Endothelial cell of umbilical vein (primary cell): ENCODE measurements at regions not wholly inside any gene's neighbourhood (a gene's known extent, or its start where the extent isn't known, plus 50 kb on each side); places are given as distances from the start of the nearest gene placed in this dataset.

Source experiments
- BruUV-seq: library from RNA; stranded (reverse); fragments of 400-500 nt; replicated peaks from 2 replicates; lab custom pipeline; 2021; lab: Mats Ljungman, UMichigan
- CTCF ChIA-PET: fragments of 300-600, 350-600 bp; sonication (Branson Sonifier 250); formaldehyde crosslinking; loops from one replicate; lab custom pipeline; 2021; ENCODE audit warnings: antibody characterized with exemption, inconsistent platforms; lab: Charles Lee
- POLR2A ChIA-PET: fragments of 300-600, 350-600 bp; sonication (Branson Sonifier 250); formaldehyde crosslinking; loops from one replicate; lab custom pipeline; 2021; ENCODE audit warnings: antibody characterized with exemption, inconsistent platforms; lab: Charles Lee
- DNase-seq: peaks from one replicate; pipeline ENCODE4 v3.0.0-alpha.2; 2011; ENCODE audit warnings: low read depth, low spot score
- FAIRE-seq: peaks from 2 replicates; lab custom pipeline; 2011; peaks lifted over from hg19 to GRCh38; lab: Jason Lieb, UNC
- H2AFZ ChIP-seq: 2 replicates; pipeline ENCODE4 v1.6.0; 2012; ENCODE audit warnings: low read depth, low read length, control low read depth, inconsistent platforms
- H3K27ac ChIP-seq: 2 replicates; pipeline ENCODE4 v1.5.1; 2011; ENCODE audit warnings: low read depth, mild to moderate bottlenecking, control low read depth, low read length, moderate library complexity; ENCODE audit not compliant: insufficient read depth
- H3K27me3 ChIP-seq, 2 experiments: 2 replicates each; pipeline versions ENCODE4 v1.6.0 to v1.6.1; 2011; ENCODE audit warnings: low read length in 2 of 2, mixed read lengths in 1 of 2; ENCODE audit not compliant: control insufficient read depth in 2 of 2, insufficient read depth in 2 of 2
- H3K36me3 ChIP-seq, 2 experiments: 2 replicates in 1 of 2; 3 replicates in 1 of 2; pipeline ENCODE4 v1.5.1; 2011; ENCODE audit warnings: low read length in 2 of 2, mild to moderate bottlenecking in 1 of 2, moderate library complexity in 1 of 2; ENCODE audit not compliant: control insufficient read depth in 2 of 2, insufficient read depth in 2 of 2; ENCODE audit errors: extremely low read depth in 1 of 2
- H3K4me1 ChIP-seq: 3 replicates; pipeline ENCODE4 v1.5.1; 2011; ENCODE audit warnings: mild to moderate bottlenecking, low read length; ENCODE audit not compliant: control insufficient read depth, insufficient read depth; ENCODE audit errors: extremely low read depth
- H3K4me2 ChIP-seq: 2 replicates; pipeline ENCODE4 v1.6.1; 2011; ENCODE audit warnings: low read length, control low read depth, mixed read lengths; ENCODE audit not compliant: insufficient read depth
- H3K4me3 ChIP-seq, 3 experiments: fragments of 200-600 bp in 1 of 3; sonication (generic), shearing (Covaris generic) in 1 of 3; replicated peaks in 1 of 3; 2 replicates each; pipeline ENCODE4 v1.5.1; 2011 to 2016; ENCODE audit warnings: control low read depth in 3 of 3, low read length in 3 of 3, mild to moderate bottlenecking in 2 of 3, inconsistent platforms in 1 of 3, low read depth in 1 of 3, moderate library complexity in 1 of 3; ENCODE audit not compliant: insufficient read depth in 1 of 3
- H3K79me2 ChIP-seq: 2 replicates; pipeline ENCODE4 v1.6.0; 2012; ENCODE audit warnings: low read length, inconsistent platforms; ENCODE audit not compliant: control insufficient read depth, insufficient read depth
- H3K9ac ChIP-seq: replicated peaks from 2 replicates; pipeline ENCODE3; 2011; ENCODE audit warnings: low read length, control low read depth; ENCODE audit not compliant: insufficient read depth; ENCODE audit errors: extremely low read depth
- H3K9me1 ChIP-seq: replicated peaks from 3 replicates; pipeline ENCODE4 v1.6.0; 2011; ENCODE audit warnings: mild to moderate bottlenecking, low read length; ENCODE audit not compliant: control insufficient read depth, insufficient read depth; ENCODE audit errors: extremely low read depth
- H3K9me3 ChIP-seq: replicated peaks from 2 replicates; pipeline ENCODE4 v1.5.1; 2012; ENCODE audit warnings: low read length, inconsistent platforms; ENCODE audit not compliant: control insufficient read depth, insufficient read depth
- H4K20me1 ChIP-seq: replicated peaks from 2 replicates; pipeline ENCODE3; 2011; ENCODE audit warnings: mild to moderate bottlenecking, low read length; ENCODE audit not compliant: control insufficient read depth, insufficient read depth; ENCODE audit errors: extremely low read depth
- CTCF ChIP-seq, 2 donors: IDR thresholded peaks; 1 replicate in 1 of 2; 2 replicates in 1 of 2; pipeline ENCODE4 v1.5.1; 2011; ENCODE audit warnings: low read length in 2 of 2, mild to moderate bottlenecking in 2 of 2, moderate library complexity in 2 of 2, control low read depth in 1 of 2, inconsistent platforms in 1 of 2, low read depth in 1 of 2; ENCODE audit not compliant: insufficient read depth in 1 of 2; ENCODE audit errors: extremely low read depth in 1 of 2
- FOS ChIP-seq: IDR thresholded peaks from 2 replicates; pipeline ENCODE4 v1.6.1; 2011; ENCODE audit warnings: mild to moderate bottlenecking, low read length, moderate library complexity, borderline replicate concordance; ENCODE audit not compliant: insufficient read depth
- GATA2 ChIP-seq: IDR thresholded peaks from 2 replicates; pipeline ENCODE4 v1.7.0; 2011; ENCODE audit warnings: low read depth, mild to moderate bottlenecking, moderate library complexity, mixed read lengths, low read length; ENCODE audit not compliant: insufficient read length, insufficient read depth
- JUN ChIP-seq: IDR thresholded peaks from 2 replicates; pipeline ENCODE4 v1.6.1; 2011; ENCODE audit warnings: borderline replicate concordance, low read depth; ENCODE audit not compliant: insufficient read length, insufficient read depth
- MYC ChIP-seq: IDR thresholded peaks from one replicate; pipeline ENCODE4 v1.6.1; 2011; ENCODE audit warnings: mild to moderate bottlenecking, low read depth, low read length
- POLR2AphosphoS5 ChIP-seq: IDR thresholded peaks from 2 replicates; pipeline ENCODE4 v1.6.1; 2012; ENCODE audit warnings: low read depth, mild to moderate bottlenecking, control low read depth, low read length, moderate library complexity; ENCODE audit not compliant: insufficient read depth
- dilution Hi-C: fragments of 300-500 bp; cut with MboI; formaldehyde crosslinking; loops from one replicate; pipeline ENCODE4 v1.15.0; 2019; ENCODE audit warnings: low sequenced_read_pairs; ENCODE audit not compliant: extremely low pct_ligation_motif_present
- intact Hi-C: fragments of 100-400 bp; cut with micrococcal nuclease; formaldehyde crosslinking; loops from one replicate; pipeline ENCODE4 v1.10.0; 2022

- H4K20me1 ChIP-seq: no peaks in the 10 kb centered on the region
- no peaks in the 10 kb centered on the region for H3K9me1 ChIP-seq
- H3K9me3 ChIP-seq: no peaks in the 10 kb centered on the region
- intact Hi-C loops (loop anchor here (1.0 kb wide), 1 partner anchor 79 kb away; no protein-coding TSS in a partner anchor), dilution Hi-C loops (no loop called here)
- BruUV-seq: no TSS peak
- H3K4me3 ChIP-seq: peak overlapping the region in 1 of 3 experiments; percentile 6
- H3K27me3 ChIP-seq: no peaks in the 10 kb centered on the region
- no peaks in the 10 kb centered on the region for H3K79me2 ChIP-seq
- CTCF ChIA-PET: interaction anchor here (0.7 to 1.3 kb wide), 2 partner anchors 231 kb away, joined by 3 to 4 read pairs; no protein-coding TSS in a partner anchor
- H3K9ac ChIP-seq: no peak overlapping the region
- TF ChIP-seq MYC: no peak
- peak; percentile 81 for TF ChIP-seq GATA2
- peak; percentile 65 for TF ChIP-seq POLR2AphosphoS5
- TF ChIP-seq FOS: peak; percentile 81
- TF ChIP-seq CTCF (IDR thresholded peaks at IDR 0.05; ENCODE audit: extremely low read depth in 1 of 2, insufficient read depth in 1 of 2, low read depth in 1 of 2, low read length in 2 of 2): no peak
- peak; percentile 69 for TF ChIP-seq JUN
- H3K4me2 ChIP-seq: peak overlapping the region; percentile 76
- DNase-seq: peak; percentile 73
- POLR2A ChIA-PET: no interaction called here
- no peaks in the 10 kb centered on the region for H3K36me3 ChIP-seq
- no peak overlapping the region for H3K27ac ChIP-seq
- FAIRE-seq: peak; percentile 95
- no peak overlapping the region for H2AFZ ChIP-seq
- H3K4me1 ChIP-seq: peaks cover 20% of the 10 kb centered on the region
Measured at GRCh38 chr6:124882579-124883393, 79.5 kb upstream of the RNF217 start.
